Neuronal stem cell (in vitro differentiated cells): ENCODE measurements at regions not wholly inside any gene's neighbourhood (a gene's known extent, or its start where the extent isn't known, plus 50 kb on each side); places are given as distances from the start of the nearest gene placed in this dataset.

Experiments
- DNase-seq: peaks from one replicate; pipeline ENCODE4 v3.0.0-alpha.2; 2013; ENCODE audit warnings: low spot score
- H2AFZ ChIP-seq: one replicate; pipeline ENCODE4 v1.6.1; 2013; ENCODE audit warnings: mild to moderate bottlenecking, low read length, inconsistent platforms
- H2AK5ac ChIP-seq: 2 replicates; pipeline ENCODE4 v1.6.1; 2013; ENCODE audit warnings: low read depth, mild to moderate bottlenecking, inconsistent platforms, low read length, moderate library complexity, mixed read lengths
- H2BK120ac ChIP-seq: 2 replicates; pipeline ENCODE4 v1.6.1; 2013; ENCODE audit warnings: low read depth, mild to moderate bottlenecking, inconsistent platforms, low read length, moderate library complexity, mixed read lengths
- H2BK12ac ChIP-seq: one replicate; pipeline ENCODE4 v1.6.1; 2013; ENCODE audit warnings: low read length, inconsistent platforms
- H2BK15ac ChIP-seq: 2 replicates; pipeline ENCODE4 v1.6.1; 2013; ENCODE audit warnings: mild to moderate bottlenecking, low read length, inconsistent platforms, mixed read lengths
- H2BK5ac ChIP-seq: one replicate; pipeline ENCODE4 v1.6.1; 2013; ENCODE audit warnings: inconsistent platforms, mild to moderate bottlenecking, low read length, moderate library complexity
- H3K14ac ChIP-seq: one replicate; pipeline ENCODE4 v1.6.1; 2013; ENCODE audit warnings: low read length, inconsistent platforms
- H3K18ac ChIP-seq: 2 replicates; pipeline ENCODE4 v1.6.1; 2013; ENCODE audit warnings: low read length, inconsistent platforms
- H3K23ac ChIP-seq: 2 replicates; pipeline ENCODE4 v1.6.1; 2013; ENCODE audit warnings: low read depth, mild to moderate bottlenecking, mixed read lengths, low read length, inconsistent platforms; ENCODE audit not compliant: poor library complexity
- H3K27ac ChIP-seq: replicated peaks from 3 replicates; pipeline ENCODE4 v1.5.1; 2013; ENCODE audit warnings: low read length, inconsistent platforms
- H3K27me3 ChIP-seq, 3 experiments: 2 replicates each; pipeline ENCODE4 v1.6.1; 2013; ENCODE audit warnings: low read length in 3 of 3, mild to moderate bottlenecking in 2 of 3, inconsistent platforms in 1 of 3, low read depth in 1 of 3, mixed read lengths in 1 of 3, moderate library complexity in 1 of 3; ENCODE audit not compliant: control insufficient read depth in 3 of 3, insufficient read depth in 3 of 3
- H3K36me3 ChIP-seq, 2 donors: replicated peaks in 1 of 2; 2 replicates each; pipeline ENCODE4 v1.6.1; 2013; ENCODE audit warnings: low read length in 2 of 2; ENCODE audit not compliant: control insufficient read depth in 2 of 2, insufficient read depth in 2 of 2
- H3K4ac ChIP-seq: 2 replicates; pipeline ENCODE4 v1.6.1; 2013; ENCODE audit warnings: inconsistent platforms, mild to moderate bottlenecking, low read length, moderate library complexity
- H3K4me1 ChIP-seq, 2 donors: 1 replicate in 1 of 2; 2 replicates in 1 of 2; pipeline ENCODE4 v1.6.1; 2013; ENCODE audit warnings: low read length in 2 of 2, low read depth in 1 of 2; ENCODE audit not compliant: control insufficient read depth in 2 of 2, insufficient read depth in 1 of 2
- H3K4me2 ChIP-seq: one replicate; pipeline ENCODE4 v1.6.1; 2013; ENCODE audit warnings: mild to moderate bottlenecking, low read length, inconsistent platforms; ENCODE audit not compliant: insufficient read depth, poor library complexity, severe bottlenecking
- H3K4me3 ChIP-seq, 2 donors: 2 replicates each; pipeline ENCODE4 v1.5.1; 2013; ENCODE audit warnings: low read length in 2 of 2, mild to moderate bottlenecking in 2 of 2, inconsistent platforms in 1 of 2, moderate library complexity in 1 of 2
- H3K79me1 ChIP-seq: one replicate; pipeline ENCODE4 v1.6.1; 2013; ENCODE audit warnings: low read depth, mild to moderate bottlenecking, inconsistent platforms, low read length, moderate library complexity
- H3K9ac ChIP-seq: one replicate; pipeline ENCODE4 v1.6.1; 2013; ENCODE audit warnings: mild to moderate bottlenecking, low read depth, low read length, inconsistent platforms; ENCODE audit not compliant: poor library complexity
- H3K9me3 ChIP-seq, 2 donors: replicated peaks in 1 of 2; 2 replicates each; pipeline versions ENCODE3 to v1.6.1; 2013; ENCODE audit warnings: low read length in 2 of 2, mild to moderate bottlenecking in 2 of 2, inconsistent platforms in 1 of 2, low read depth in 1 of 2, mixed read lengths in 1 of 2, moderate library complexity in 1 of 2; ENCODE audit not compliant: control insufficient read depth in 2 of 2, insufficient read depth in 1 of 2
- H4K8ac ChIP-seq: one replicate; pipeline ENCODE4 v1.6.1; 2013; ENCODE audit warnings: low read depth, mild to moderate bottlenecking, inconsistent platforms, low read length, moderate library complexity
- H4K91ac ChIP-seq: one replicate; pipeline ENCODE4 v1.6.1; 2013; ENCODE audit warnings: low read length, low read depth, mild to moderate bottlenecking, inconsistent platforms; ENCODE audit not compliant: poor library complexity
- WGBS, 2 donors: extraction: QIAGEN DNeasy Blood & Tissue Kit; methylation state at CpG; one replicate each; pipeline ENCODE4 v1.1.7; 2013; ENCODE audit warnings: missing lambda C conversion rate in 2 of 2, mixed read lengths in 1 of 2; ENCODE audit not compliant: insufficient read length in 2 of 2, insufficient replicate concordance in 1 of 2; ENCODE audit errors: extremely low coverage in 2 of 2; 5-methylcytosine and 5-hydroxymethylcytosine counted together

DNA sequence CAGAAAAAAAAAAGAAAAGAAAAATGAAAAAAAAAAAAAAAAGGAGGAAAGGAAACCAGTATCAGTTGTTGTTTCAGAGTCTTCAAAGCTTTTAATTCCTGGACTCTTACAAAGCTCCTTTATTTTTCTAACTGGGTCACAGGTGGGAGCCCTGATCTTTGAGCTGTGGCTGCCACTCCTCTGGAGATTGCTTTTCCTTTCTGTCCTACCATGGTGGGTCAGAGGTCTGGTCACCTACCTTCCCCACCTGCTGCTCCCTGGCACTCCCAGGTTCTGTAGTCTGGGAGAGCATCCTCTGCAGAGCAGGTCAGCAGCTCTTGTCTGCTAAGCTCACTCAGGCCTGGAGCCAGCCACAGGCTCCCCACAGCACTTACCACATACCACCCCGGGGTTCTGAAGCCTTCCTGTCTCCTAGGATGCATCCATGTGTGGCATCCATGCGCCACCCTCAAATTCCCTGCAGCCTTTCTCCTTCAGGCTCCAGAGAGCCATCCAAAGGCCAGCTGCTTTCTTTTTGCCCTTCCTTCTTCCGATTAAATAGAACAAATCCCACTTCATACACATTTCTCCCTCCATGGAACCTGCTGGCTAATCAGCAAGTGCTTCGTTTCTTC lies 73.2 kb upstream of the TPK1 start:
- H3K79me1 ChIP-seq, result no peaks in the 10 kb centered on the region
- no peak overlapping the region for H2AK5ac ChIP-seq
- no peak overlapping the region for H3K9ac ChIP-seq
- no peaks in the 10 kb centered on the region for H3K9me3 ChIP-seq
- no peak overlapping the region for H3K4ac ChIP-seq
- no peak overlapping the region for H3K27ac ChIP-seq
- H3K18ac ChIP-seq, result no peak overlapping the region
- no peak for DNase-seq
- no peak overlapping the region for H3K4me2 ChIP-seq
- H4K8ac ChIP-seq, result no peak overlapping the region
- no peaks in the 10 kb centered on the region for H3K36me3 ChIP-seq
- H4K91ac ChIP-seq, result no peak overlapping the region
- no peak overlapping the region for H3K4me3 ChIP-seq
- H2BK120ac ChIP-seq, result no peak overlapping the region
- no peak overlapping the region for H2AFZ ChIP-seq
- H2BK15ac ChIP-seq, result no peak overlapping the region
- H3K14ac ChIP-seq, result no peak overlapping the region
- H2BK12ac ChIP-seq, result no peak overlapping the region
- H3K27me3 ChIP-seq, result no peaks in the 10 kb centered on the region
- H3K23ac ChIP-seq, result no peak overlapping the region
- peaks cover 5 to 10% of the 10 kb centered on the region in 2 donors for H3K4me1 ChIP-seq
- H2BK5ac ChIP-seq, result no peak overlapping the region
- whole genome bisulfite sequencing, 2 donors, result no CpG with 5 or more reads among the region's 4 CpGs

DNA sequence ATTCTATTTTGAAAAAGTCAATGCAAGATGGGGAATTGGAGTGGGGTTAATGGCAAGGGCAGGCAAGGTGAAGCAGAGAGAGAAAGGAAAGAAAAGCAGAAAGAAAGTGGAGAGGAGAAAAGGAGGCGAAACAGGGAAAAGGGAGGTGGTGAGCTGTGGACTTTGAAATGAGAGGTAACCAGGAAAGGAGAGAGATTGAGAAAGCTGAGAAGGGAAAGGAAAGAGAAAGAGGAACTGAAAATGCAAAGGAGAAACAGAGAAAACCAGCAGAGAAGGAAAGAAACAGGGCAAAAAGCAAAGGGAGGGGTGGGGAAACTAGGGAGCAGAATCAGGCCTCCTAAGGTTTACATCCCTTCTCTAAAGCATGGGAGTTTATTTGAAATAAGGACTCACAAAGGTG lies 72.5 kb upstream of the TPK1 start:
- Histone ChIP-seq H3K4me1 (peaks cover 5 to 10% of the 10 kb centered on the region in 2 donors), H2BK15ac (no peak overlapping the region), H4K91ac (no peak overlapping the region), H3K4me2 (no peak overlapping the region), H2BK12ac (no peak overlapping the region), H3K36me3 (no peaks in the 10 kb centered on the region), H4K8ac (no peak overlapping the region), H2BK5ac (no peak overlapping the region), H3K27ac (no peak overlapping the region), H3K27me3 (no peaks in the 10 kb centered on the region), H3K9ac (no peak overlapping the region), H2AFZ (peak overlapping the region; percentile 71), H3K23ac (no peak overlapping the region), H2BK120ac (no peak overlapping the region), H2AK5ac (no peak overlapping the region), H3K14ac (no peak overlapping the region), H3K9me3 (no peaks in the 10 kb centered on the region), H3K4ac (no peak overlapping the region), H3K79me1 (no peaks in the 10 kb centered on the region), H3K18ac (no peak overlapping the region), H3K4me3 (no peak overlapping the region)
- no peak for DNase-seq
- no CpG with 5 or more reads among the region's 1 CpG for WGBS, 2 donors

DNA sequence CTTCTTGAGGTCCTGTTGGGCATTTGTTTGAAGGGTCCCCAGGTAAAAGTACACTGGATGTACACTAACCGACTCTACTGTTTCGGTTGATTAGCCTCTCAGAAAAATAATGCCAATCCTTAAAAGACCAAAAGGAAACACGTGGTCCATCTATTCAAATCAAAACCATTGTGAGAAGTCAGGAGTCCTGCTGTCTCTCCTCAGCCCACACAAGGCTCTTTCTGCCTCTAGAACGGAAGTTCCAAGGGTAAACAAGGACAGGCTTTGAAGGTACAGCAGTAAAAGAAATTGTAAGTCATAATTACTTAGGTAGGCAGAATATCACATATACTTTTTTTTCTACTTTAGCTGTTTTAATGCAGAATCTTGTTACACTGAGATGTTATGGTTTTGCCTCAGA lies 71.7 kb upstream of the TPK1 start:
- Histone ChIP-seq H2BK15ac (no peak overlapping the region), H3K4me3 (no peak overlapping the region), H3K4me2 (no peak overlapping the region), H3K4me1 (peaks cover 5 to 10% of the 10 kb centered on the region in 2 donors), H2AK5ac (no peak overlapping the region), H4K91ac (no peak overlapping the region), H3K79me1 (no peaks in the 10 kb centered on the region), H3K27ac (no peak overlapping the region), H3K27me3 (no peaks in the 10 kb centered on the region), H3K36me3 (no peaks in the 10 kb centered on the region), H2BK120ac (no peak overlapping the region), H2BK12ac (no peak overlapping the region), H3K14ac (no peak overlapping the region), H3K18ac (no peak overlapping the region), H3K23ac (no peak overlapping the region), H3K4ac (no peak overlapping the region), H2AFZ (peak overlapping the region; percentile 71), H4K8ac (no peak overlapping the region), H2BK5ac (no peak overlapping the region), H3K9ac (no peak overlapping the region), H3K9me3 (no peaks in the 10 kb centered on the region)
- no CpG with 5 or more reads among the region's 4 CpGs for WGBS, 2 donors
- no peak for DNase-seq

DNA sequence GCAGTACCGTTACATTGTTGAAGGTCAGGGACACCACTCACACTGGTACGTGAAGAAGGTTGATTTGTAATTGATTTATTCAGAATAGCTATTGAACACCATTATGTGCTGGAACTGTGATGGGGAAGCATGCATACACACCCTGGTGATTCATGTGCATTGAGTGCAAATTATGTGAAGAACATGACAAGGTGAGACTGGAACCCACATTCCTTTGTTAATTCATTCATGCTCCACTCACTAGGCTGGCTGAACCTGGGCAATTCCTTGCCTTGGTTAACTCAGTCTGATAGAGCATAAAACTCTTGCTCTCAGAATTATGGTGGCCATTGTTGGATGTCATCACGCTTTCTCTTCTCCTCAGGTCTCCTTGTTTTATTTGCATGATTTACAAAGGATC lies 67.3 kb upstream of the TPK1 start:
- WGBS, 2 donors, result no CpG with 5 or more reads among the region's 3 CpGs
- H3K4me3 ChIP-seq, result no peak overlapping the region

More for the DNA sequence above, 67.3 kb upstream of the TPK1 start:
- Histone ChIP-seq H3K4ac (no peak overlapping the region), H2AK5ac (no peak overlapping the region), H3K27ac (no peak overlapping the region), H3K9me3 (no peaks in the 10 kb centered on the region), H3K14ac (no peak overlapping the region), H3K18ac (no peak overlapping the region), H3K27me3 (no peaks in the 10 kb centered on the region), H2BK12ac (no peak overlapping the region), H4K8ac (no peak overlapping the region), H2BK15ac (no peak overlapping the region), H2AFZ (no peak overlapping the region), H3K23ac (no peak overlapping the region), H4K91ac (no peak overlapping the region), H3K9ac (no peak overlapping the region), H3K79me1 (no peaks in the 10 kb centered on the region), H3K36me3 (no peaks in the 10 kb centered on the region), H2BK120ac (no peak overlapping the region), H3K4me2 (no peak overlapping the region), H3K4me1 (peaks cover 1 to 8% of the 10 kb centered on the region in 2 donors), H2BK5ac (no peak overlapping the region)
- DNase-seq, result no peak
